Mucosa of descending colon (tissue), 3 donors: ENCODE measurements at regions not wholly inside any gene's neighbourhood (a gene's known extent, or its start where the extent isn't known, plus 50 kb on each side); places are given as distances from the start of the nearest gene placed in this dataset.

Source experiments
- ATAC-seq: fragments of 200-7000 bp; cut with Tn5 transposase; one replicate; pipeline ENCODE4 v1.9.1; 2020; ENCODE audit warnings: mild to moderate bottlenecking, moderate library complexity
- DNase-seq, 3 donors: peaks; one replicate each; pipeline ENCODE4 v3.0.0-alpha.2; 2020
- H3K36me3 ChIP-seq: fragments of 200-600 bp; one replicate; pipeline ENCODE4 v1.8.0; 2021; ENCODE audit warnings: low read depth, mild to moderate bottlenecking
- H3K4me1 ChIP-seq: fragments of 200-600 bp; one replicate; pipeline ENCODE4 v1.8.0; 2021; ENCODE audit warnings: low read depth, mild to moderate bottlenecking
- H3K4me3 ChIP-seq: fragments of 200-600 bp; one replicate; pipeline ENCODE4 v1.8.0; 2021; ENCODE audit warnings: mild to moderate bottlenecking
- H3K9me3 ChIP-seq: fragments of 200-600 bp; one replicate; pipeline ENCODE4 v1.8.0; 2021; ENCODE audit warnings: mild to moderate bottlenecking
- CTCF ChIP-seq: fragments of 200-600 bp; IDR thresholded peaks from one replicate; pipeline ENCODE4 v1.8.0; 2022; ENCODE audit warnings: antibody characterized with exemption, mild to moderate bottlenecking
- intact Hi-C, 2 donors: fragments of 100-400 bp; cut with DNase I in 1 of 2; cut with micrococcal nuclease in 1 of 2; formaldehyde crosslinking; loops; one replicate each; pipeline versions ENCODE4 v1.11.0 to v1.11.1; 2022; cut with DNase I, micrococcal nuclease
- donor health status: DM: no; HTN: no; CAD: no; lungs with moderate emphysema.
- donor health status: DM: no; HTN: no; CAD: no.
- donor health status: DM: no; HTN: yes; CAD: no.

GRCh38 chr2:228678110-228678509 lies 496.6 kb upstream of the SPHKAP start:
- DNase-seq (no peak), ATAC-seq (no peak)
- Histone ChIP-seq H3K4me1 (no peaks in the 10 kb centered on the region), H3K36me3 (no peaks in the 10 kb centered on the region), H3K9me3 (no peaks in the 10 kb centered on the region), H3K4me3 (no peak overlapping the region)
- TF ChIP-seq CTCF = no peak
- intact Hi-C loops = no loop called here

GRCh38 chr2:228675646-228676045 lies 494.2 kb upstream of the SPHKAP start:
- Histone ChIP-seq H3K36me3 (no peaks in the 10 kb centered on the region), H3K9me3 (no peaks in the 10 kb centered on the region), H3K4me1 (no peaks in the 10 kb centered on the region), H3K4me3 (no peak overlapping the region)
- DNase-seq = no peak
- TF ChIP-seq CTCF = no peak
- ATAC-seq = no peak
- intact Hi-C loops = no loop called here

GRCh38 chr2:228675091-228675490 lies 493.6 kb upstream of the SPHKAP start:
- no peaks in the 10 kb centered on the region for H3K4me1 ChIP-seq
- H3K4me3 ChIP-seq = no peak overlapping the region
- TF ChIP-seq CTCF = no peak
- no peaks in the 10 kb centered on the region for H3K36me3 ChIP-seq
- intact Hi-C loops = no loop called here
- no peak for DNase-seq
- no peaks in the 10 kb centered on the region for H3K9me3 ChIP-seq
- no peak for ATAC-seq

GRCh38 chr2:228673876-228674554 lies 492.5 kb upstream of the SPHKAP start:
- no peak for TF ChIP-seq CTCF
- Histone ChIP-seq H3K4me1 (no peaks in the 10 kb centered on the region), H3K36me3 (no peaks in the 10 kb centered on the region), H3K4me3 (no peak overlapping the region), H3K9me3 (no peaks in the 10 kb centered on the region)
- intact Hi-C loops = no loop called here
- DNase-seq = no peak
- ATAC-seq = no peak

- Histone ChIP-seq H3K4me3 (no peak overlapping the region), H3K9me3 (no peaks in the 10 kb centered on the region), H3K4me1 (no peaks in the 10 kb centered on the region), H3K36me3 (no peaks in the 10 kb centered on the region)
- intact Hi-C loops = no loop called here
- no peak for DNase-seq
- no peak for ATAC-seq
- no peak for TF ChIP-seq CTCF
Observed at GRCh38 chr2:228669690-228670089, 488.2 kb upstream of the SPHKAP start.

GRCh38 chr2:228665232-228665631 lies 483.7 kb upstream of the SPHKAP start:
- Histone ChIP-seq H3K36me3 (no peaks in the 10 kb centered on the region), H3K9me3 (no peaks in the 10 kb centered on the region), H3K4me3 (no peak overlapping the region), H3K4me1 (no peaks in the 10 kb centered on the region)
- no peak for TF ChIP-seq CTCF
- intact Hi-C loops = no loop called here
- ATAC-seq = no peak
- no peak for DNase-seq
